Sigmoid colon (tissue), 6 donors: ENCODE measurements at regions not wholly inside any gene's neighbourhood (a gene's known extent, or its start where the extent isn't known, plus 50 kb on each side); places are given as distances from the start of the nearest gene placed in this dataset.

Experiments
- DNase-seq: peaks from one replicate; pipeline ENCODE4 v3.0.0-alpha.2; 2019
- H3K27ac ChIP-seq, 4 donors: fragments of 200-600 bp; sonication (generic); one replicate each; pipeline ENCODE4 v1.5.1; 2016 to 2019; ENCODE audit warnings: mild to moderate bottlenecking in 1 of 4
- H3K27me3 ChIP-seq, 3 donors: fragments of 200-600 bp; sonication (generic); one replicate each; pipeline ENCODE4 v1.5.1; 2019; ENCODE audit warnings: mild to moderate bottlenecking in 1 of 3
- H3K36me3 ChIP-seq, 4 donors: fragments of 200-600 bp; sonication (generic); one replicate each; pipeline ENCODE4 v1.5.1; 2016 to 2019
- H3K4me1 ChIP-seq, 4 donors: fragments of 200-600 bp; sonication (generic); one replicate each; pipeline ENCODE4 v1.5.1; 2017 to 2019
- H3K4me3 ChIP-seq, 4 donors: fragments of 200-600 bp; sonication (generic); one replicate each; pipeline ENCODE4 v1.5.1; 2017 to 2019; ENCODE audit warnings: mild to moderate bottlenecking in 2 of 4, moderate library complexity in 1 of 4
- H3K9me3 ChIP-seq, 4 donors: fragments of 200-600 bp in 3 of 4; sonication (generic) in 3 of 4; one replicate each; pipeline versions ENCODE4 v1.5.1 to v1.6.1; 2013 to 2019
- EP300 ChIP-seq, 4 donors: sonication (generic); formaldehyde crosslinking; IDR thresholded peaks; one replicate each; pipeline ENCODE4 v1.6.1; 2017; ENCODE audit warnings: antibody characterized with exemption in 4 of 4
- POLR2A ChIP-seq, 2 donors: fragments of 450-650 bp; IDR thresholded peaks; one replicate each; pipeline ENCODE4 v1.6.1; 2016; ENCODE audit warnings: antibody characterized with exemption in 2 of 2, mild to moderate bottlenecking in 2 of 2, moderate library complexity in 2 of 2
- POLR2AphosphoS5 ChIP-seq, 4 donors: sonication (generic); formaldehyde crosslinking; IDR thresholded peaks; one replicate each; pipeline ENCODE4 v1.6.1; 2017; ENCODE audit warnings: antibody characterized with exemption in 4 of 4
- WGBS, 2 donors: extraction: QIAGEN DNeasy Blood & Tissue Kit; methylation state at CpG; one replicate each; pipeline ENCODE4 v1.1.7; 2013; 5-methylcytosine and 5-hydroxymethylcytosine counted together
- intact Hi-C: fragments of 100-400 bp; cut with DNase I; formaldehyde crosslinking; loops from one replicate; pipeline ENCODE4 v1.15.1; 2023
- TF ChIP-seq, protein P1 (sequence below), 4 experiments: fragments of 450-650 bp in 3 of 4; fragments of 200-600 bp in 1 of 4; IDR thresholded peaks; one replicate each; pipeline ENCODE4 v1.5.1; 2016 to 2019; ENCODE audit warnings: antibody characterized with exemption in 4 of 4, mild to moderate bottlenecking in 3 of 4, moderate library complexity in 2 of 4
- donor health status: healthy with polysubstance abuse.
- donor health status: healthy.

DNA sequence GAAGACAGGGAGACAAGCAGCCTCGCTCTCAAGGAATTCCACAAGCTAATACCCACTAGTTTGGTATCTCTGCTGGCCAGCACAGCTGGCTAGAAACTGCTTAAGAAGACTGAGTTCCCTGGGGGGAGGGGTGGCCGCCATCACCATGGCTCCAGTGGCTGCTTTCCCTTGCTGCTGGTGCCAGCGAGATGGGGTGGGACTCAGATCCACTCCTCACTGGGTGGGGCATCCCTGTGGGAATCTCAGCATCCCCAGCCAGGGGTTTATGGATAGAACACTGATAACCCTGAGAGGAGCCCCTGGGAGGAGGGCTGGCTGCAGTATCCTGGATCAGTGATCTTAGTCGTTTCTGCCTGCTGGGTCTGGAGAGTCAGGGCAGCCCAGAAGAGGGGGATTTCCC is 170.6 kb upstream of the MDGA2 start:
- H3K9me3 ChIP-seq: peaks cover 0 to 3% (median 1%) of the 10 kb centered on the region in 4 donors
- H3K4me3 ChIP-seq: no peak overlapping the region
- TF ChIP-seq EP300 (IDR thresholded peaks at IDR 0.05): no peak
- TF ChIP-seq POLR2A (IDR thresholded peaks at IDR 0.05): no peak
- TF ChIP-seq, protein P1, sequence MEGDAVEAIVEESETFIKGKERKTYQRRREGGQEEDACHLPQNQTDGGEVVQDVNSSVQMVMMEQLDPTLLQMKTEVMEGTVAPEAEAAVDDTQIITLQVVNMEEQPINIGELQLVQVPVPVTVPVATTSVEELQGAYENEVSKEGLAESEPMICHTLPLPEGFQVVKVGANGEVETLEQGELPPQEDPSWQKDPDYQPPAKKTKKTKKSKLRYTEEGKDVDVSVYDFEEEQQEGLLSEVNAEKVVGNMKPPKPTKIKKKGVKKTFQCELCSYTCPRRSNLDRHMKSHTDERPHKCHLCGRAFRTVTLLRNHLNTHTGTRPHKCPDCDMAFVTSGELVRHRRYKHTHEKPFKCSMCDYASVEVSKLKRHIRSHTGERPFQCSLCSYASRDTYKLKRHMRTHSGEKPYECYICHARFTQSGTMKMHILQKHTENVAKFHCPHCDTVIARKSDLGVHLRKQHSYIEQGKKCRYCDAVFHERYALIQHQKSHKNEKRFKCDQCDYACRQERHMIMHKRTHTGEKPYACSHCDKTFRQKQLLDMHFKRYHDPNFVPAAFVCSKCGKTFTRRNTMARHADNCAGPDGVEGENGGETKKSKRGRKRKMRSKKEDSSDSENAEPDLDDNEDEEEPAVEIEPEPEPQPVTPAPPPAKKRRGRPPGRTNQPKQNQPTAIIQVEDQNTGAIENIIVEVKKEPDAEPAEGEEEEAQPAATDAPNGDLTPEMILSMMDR (IDR thresholded peaks at IDR 0.05): no peak
- no peak for TF ChIP-seq POLR2AphosphoS5 (IDR thresholded peaks at IDR 0.05)
- H3K27ac ChIP-seq: no peak overlapping the region
- H3K4me1 ChIP-seq: no peaks in the 10 kb centered on the region
- intact Hi-C loops: no loop called here
- no peaks in the 10 kb centered on the region for H3K27me3 ChIP-seq
- WGBS, 2 donors: 53 to 66% methylated on average over 4 of the region's 4 CpGs
- no peaks in the 10 kb centered on the region for H3K36me3 ChIP-seq
- no peak for DNase-seq

DNA sequence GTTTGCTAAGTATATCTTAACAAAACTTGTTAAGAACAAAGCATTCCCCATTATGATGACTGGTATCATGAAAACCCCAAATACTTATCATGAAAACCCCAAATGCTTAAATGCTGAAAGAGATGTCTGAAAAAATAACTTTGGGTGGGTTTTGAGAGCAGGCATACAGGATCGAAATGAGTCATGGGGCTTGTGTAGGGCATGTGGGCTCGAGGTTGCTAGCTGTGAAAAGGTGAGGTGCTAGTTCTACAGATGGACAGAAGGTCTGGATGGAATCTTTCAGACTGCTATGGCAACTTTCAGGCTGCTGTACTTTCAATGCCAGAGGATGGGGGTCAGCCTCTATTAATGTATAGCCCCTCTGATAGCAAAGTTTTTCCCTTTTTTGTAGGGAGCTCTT is 167.8 kb upstream of the MDGA2 start:
- Histone ChIP-seq H3K27me3 (no peaks in the 10 kb centered on the region), H3K36me3 (no peaks in the 10 kb centered on the region), H3K9me3 (peaks cover 0 to 3% (median 1%) of the 10 kb centered on the region in 4 donors), H3K4me3 (no peak overlapping the region), H3K4me1 (no peaks in the 10 kb centered on the region), H3K27ac (no peak overlapping the region)
- 58 to 86% methylated on average over 2 of the region's 2 CpGs for WGBS, 2 donors
- DNase-seq: no peak
- TF ChIP-seq EP300 (IDR thresholded peaks at IDR 0.05): no peak
- TF ChIP-seq POLR2AphosphoS5 (IDR thresholded peaks at IDR 0.05): no peak
- no peak for TF ChIP-seq POLR2A (IDR thresholded peaks at IDR 0.05)
- TF ChIP-seq, protein P1 (IDR thresholded peaks at IDR 0.05): no peak
- intact Hi-C loops: no loop called here

DNA sequence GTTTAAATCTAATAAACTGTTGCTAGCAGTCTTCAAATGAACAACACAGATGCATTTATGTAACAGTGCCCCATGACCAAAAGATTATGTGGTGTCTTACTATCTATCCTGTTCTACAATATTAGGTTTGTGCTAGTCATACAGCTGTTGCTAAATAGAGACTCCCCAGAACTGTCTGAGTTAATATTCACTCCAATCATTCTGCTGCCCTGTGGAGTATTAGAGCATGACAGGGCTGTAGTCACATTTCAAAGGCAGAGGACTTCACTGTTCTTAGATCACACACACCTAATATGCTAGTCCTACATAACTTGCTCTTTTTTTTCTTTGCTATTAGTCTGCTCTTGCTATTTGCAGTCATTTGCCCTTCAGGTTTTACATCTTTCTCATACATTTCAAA is 157.6 kb upstream of the MDGA2 start:
- no peak for TF ChIP-seq POLR2AphosphoS5 (IDR thresholded peaks at IDR 0.05)
- no peak for DNase-seq
- Histone ChIP-seq H3K36me3 (no peaks in the 10 kb centered on the region), H3K4me1 (no peaks in the 10 kb centered on the region), H3K4me3 (no peak overlapping the region), H3K27me3 (no peaks in the 10 kb centered on the region), H3K9me3 (peaks cover 0 to 4% (median 0%) of the 10 kb centered on the region in 4 donors), H3K27ac (no peak overlapping the region)
- intact Hi-C loops: no loop called here

DNA sequence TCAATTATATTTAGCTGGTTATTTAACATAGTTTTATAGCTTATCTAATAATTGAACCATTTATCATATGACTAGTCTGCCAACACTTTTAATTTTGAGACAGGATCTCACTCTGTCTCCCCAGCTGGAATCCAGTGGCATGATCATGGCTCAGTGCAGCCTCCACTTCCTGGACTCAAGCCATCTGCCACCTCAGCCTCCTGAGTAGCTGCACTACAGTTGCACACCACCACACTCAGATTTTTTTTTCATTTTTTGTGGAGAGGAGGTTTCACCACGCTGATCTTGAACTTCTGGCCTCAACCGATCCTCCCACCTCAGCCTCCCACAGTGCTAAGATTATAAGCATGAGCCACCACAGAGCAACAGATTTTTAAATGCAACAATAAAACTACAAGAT is 151.4 kb upstream of the MDGA2 start:
- Histone ChIP-seq H3K27me3 (no peaks in the 10 kb centered on the region), H3K4me1 (no peaks in the 10 kb centered on the region), H3K27ac (no peak overlapping the region), H3K4me3 (no peak overlapping the region), H3K36me3 (no peaks in the 10 kb centered on the region), H3K9me3 (peaks cover 0 to 3% (median 0%) of the 10 kb centered on the region in 4 donors)
- no peak for DNase-seq
- WGBS, 2 donors: 66 to 83% methylated on average over 2 of the region's 2 CpGs
- TF ChIP-seq, protein P1 (IDR thresholded peaks at IDR 0.05): no peak
- TF ChIP-seq POLR2AphosphoS5 (IDR thresholded peaks at IDR 0.05) (no peak), POLR2A (IDR thresholded peaks at IDR 0.05) (no peak), EP300 (IDR thresholded peaks at IDR 0.05) (no peak)
- intact Hi-C loops: no loop called here

DNA sequence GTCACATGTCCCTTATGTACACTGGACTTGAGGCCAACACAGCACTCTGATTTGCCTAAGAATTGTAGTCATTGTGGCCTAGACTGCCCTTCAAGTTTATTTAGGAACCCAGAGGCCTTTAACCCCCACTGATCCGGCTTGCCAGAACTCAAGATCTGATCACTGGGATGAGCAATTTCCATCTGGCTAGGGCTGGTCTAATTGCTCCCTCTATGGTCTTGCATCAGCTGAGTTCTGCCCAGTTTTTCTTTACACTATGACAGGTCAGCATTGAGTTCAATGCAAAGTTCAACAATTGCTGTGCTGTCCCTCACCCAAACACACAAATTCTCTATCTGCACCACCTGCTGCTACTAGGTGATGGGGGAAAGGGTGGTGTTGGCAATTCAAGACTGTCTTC is 146.9 kb upstream of the MDGA2 start:
- no peaks in the 10 kb centered on the region for H3K36me3 ChIP-seq
- peaks cover 0 to 6% (median 0%) of the 10 kb centered on the region in 4 donors for H3K9me3 ChIP-seq
- intact Hi-C loops: no loop called here
- WGBS, 2 donors: 59 to 74% methylated on average over 1 of the region's 1 CpG
- no peaks in the 10 kb centered on the region for H3K27me3 ChIP-seq
- no peak overlapping the region for H3K4me3 ChIP-seq
- no peak overlapping the region for H3K27ac ChIP-seq
- TF ChIP-seq POLR2A (IDR thresholded peaks at IDR 0.05) (no peak), EP300 (IDR thresholded peaks at IDR 0.05) (no peak), POLR2AphosphoS5 (IDR thresholded peaks at IDR 0.05) (no peak)
- TF ChIP-seq, protein P1 (IDR thresholded peaks at IDR 0.05): no peak
- DNase-seq: no peak
- no peaks in the 10 kb centered on the region for H3K4me1 ChIP-seq
